Glutamatergic neuron (in vitro differentiated cells): ENCODE measurements at regions not wholly inside any gene's neighbourhood (a gene's known extent, or its start where the extent isn't known, plus 50 kb on each side); places are given as distances from the start of the nearest gene placed in this dataset.
"Not testable (repeated sequence)": the region's sequence is repeated elsewhere in the genome, so short reads cannot be mapped to it uniquely, and the experiment has no call there.

Experiments
- DNase-seq: peaks from one replicate; pipeline ENCODE4 v3.0.0; 2022
- H3K27ac Mint-ChIP-seq: one replicate; pipeline ENCODE4 v1.8.0; 2020; ENCODE audit warnings: mild to moderate bottlenecking, mixed read lengths, inconsistent platforms; ENCODE audit not compliant: unreplicated experiment
- H3K27me3 Mint-ChIP-seq: one replicate; pipeline ENCODE4 v1.8.0; 2020; ENCODE audit warnings: mild to moderate bottlenecking, moderate library complexity, mixed read lengths, inconsistent platforms; ENCODE audit not compliant: unreplicated experiment
- H3K36me3 Mint-ChIP-seq: one replicate; pipeline ENCODE4 v1.8.0; 2020; ENCODE audit warnings: mild to moderate bottlenecking, mixed read lengths, inconsistent platforms; ENCODE audit not compliant: unreplicated experiment
- H3K4me1 Mint-ChIP-seq: one replicate; pipeline ENCODE4 v1.8.0; 2020; ENCODE audit warnings: mild to moderate bottlenecking, low read depth, mixed read lengths, inconsistent platforms; ENCODE audit not compliant: unreplicated experiment
- H3K4me3 Mint-ChIP-seq: one replicate; pipeline ENCODE4 v1.8.0; 2020; ENCODE audit warnings: mild to moderate bottlenecking, mixed read lengths, inconsistent platforms; ENCODE audit not compliant: unreplicated experiment
- H3K9me3 Mint-ChIP-seq: one replicate; pipeline ENCODE4 v1.8.0; 2020; ENCODE audit warnings: mild to moderate bottlenecking, moderate library complexity, mixed read lengths, inconsistent platforms; ENCODE audit not compliant: unreplicated experiment

DNA sequence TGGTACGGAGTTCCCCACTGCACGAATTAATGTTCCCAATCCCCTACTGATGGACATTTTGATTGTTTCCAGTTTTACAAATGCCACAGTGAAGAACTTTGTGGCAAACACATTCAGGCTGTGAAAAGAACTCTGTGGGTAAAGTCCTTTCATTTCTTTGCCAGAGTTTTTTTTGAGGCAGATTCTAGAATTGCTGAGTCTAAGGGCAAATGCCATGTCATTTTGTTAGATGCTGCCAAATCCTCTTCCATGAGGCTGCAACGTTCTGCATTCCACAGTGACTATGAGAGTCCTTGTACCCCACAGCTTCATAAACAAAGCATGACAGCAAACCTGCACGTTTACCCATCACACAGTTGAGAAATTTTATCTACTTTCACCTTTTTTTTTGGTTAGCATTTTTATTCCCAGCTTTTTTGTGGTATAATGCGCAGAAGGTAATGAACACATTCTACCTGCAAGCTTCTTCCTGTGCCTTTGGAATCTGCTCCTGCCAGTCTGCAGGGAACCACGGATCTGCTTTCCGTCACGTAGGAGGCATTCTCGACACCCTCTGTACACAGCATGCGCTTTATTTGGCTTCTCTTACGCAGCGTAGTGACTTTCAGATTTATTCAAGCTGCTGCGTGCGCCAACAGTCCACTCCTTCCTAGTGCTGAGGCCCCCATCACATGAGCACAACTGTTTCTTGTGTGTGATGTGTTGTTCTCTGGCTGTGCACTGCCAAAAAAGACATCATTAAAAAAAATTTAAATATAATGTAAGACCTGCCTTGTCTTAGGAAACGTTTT is 51.2 kb upstream of the TNK2 start:
- H3K4me1 Mint-ChIP-seq, H3K27me3 Mint-ChIP-seq, DNase-seq, H3K4me3 Mint-ChIP-seq, H3K9me3 Mint-ChIP-seq, H3K27ac Mint-ChIP-seq: not testable (repeated sequence)
- peaks cover 13% of the 10 kb centered on the region for H3K36me3 Mint-ChIP-seq

DNA sequence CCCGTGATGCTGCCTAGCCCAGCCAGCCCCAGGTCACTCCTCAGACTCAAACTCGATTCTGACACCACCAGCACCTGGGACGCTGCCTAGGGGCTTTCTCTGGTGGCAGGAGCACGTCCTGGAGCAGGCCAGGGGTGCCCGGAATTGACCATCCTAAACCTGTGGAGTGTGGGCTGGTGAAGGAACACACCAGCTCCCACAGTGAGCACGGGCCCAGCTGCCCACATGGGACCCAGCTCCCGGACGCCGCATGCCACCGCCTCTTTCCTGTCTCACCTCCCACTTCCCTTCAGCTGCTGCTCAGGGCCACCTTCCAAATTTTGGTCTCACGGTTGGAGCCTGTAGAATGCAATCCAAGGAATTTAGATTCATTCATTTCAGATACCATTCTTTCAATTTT is 50.4 kb upstream of the TNK2 start:
- H3K4me1 Mint-ChIP-seq, H3K27me3 Mint-ChIP-seq, H3K27ac Mint-ChIP-seq, H3K4me3 Mint-ChIP-seq, H3K9me3 Mint-ChIP-seq, DNase-seq: not testable (repeated sequence)
- H3K36me3 Mint-ChIP-seq: peaks cover 13% of the 10 kb centered on the region
